SK-N-SH (cell line): ENCODE measurements at regions not wholly inside any gene's neighbourhood (a gene's known extent, or its start where the extent isn't known, plus 50 kb on each side); places are given as distances from the start of the nearest gene placed in this dataset.

Source experiments
- CTCF ChIA-PET: fragments of 300-600, 350-600 bp; formaldehyde crosslinking; extraction: SDS; loops from one replicate; lab custom pipeline; 2021; lab: Yijun Ruan, JAX
- POLR2A ChIA-PET: fragments of 350-600 bp; sonication (Branson Sonifier 250); formaldehyde crosslinking; extraction: SDS; loops from one replicate; lab custom pipeline; 2020; ENCODE audit warnings: antibody characterized with exemption, inconsistent platforms; lab: Yijun Ruan, JAX
- DNase-seq: peaks from one replicate; pipeline ENCODE4 v3.0.0; 2012
- H2AFZ ChIP-seq: fragments of 200-600 bp; sonication (generic); 2 replicates; pipeline ENCODE4 v1.8.1; 2016; ENCODE audit warnings: antibody characterized with exemption, mild to moderate bottlenecking, low read depth
- H3F3A ChIP-seq: fragments of 200-600 bp; sonication (generic); replicated peaks from 2 replicates; pipeline ENCODE3; 2016; ENCODE audit warnings: antibody characterized with exemption, mild to moderate bottlenecking; ENCODE audit not compliant: insufficient read depth
- H3K27ac ChIP-seq, 2 experiments: fragments of 200-500 bp in 1 of 2; fragments of 200-600 bp in 1 of 2; sonication (Bioruptor generic) in 1 of 2; sonication (generic), shearing (Covaris generic) in 1 of 2; 2 replicates each; pipeline versions ENCODE4 v1.5.1 to v1.6.1; 2014 to 2016; ENCODE audit warnings: low read depth in 2 of 2, inconsistent platforms in 1 of 2, low read length in 1 of 2, mild to moderate bottlenecking in 1 of 2, mixed read lengths in 1 of 2
- H3K27me3 ChIP-seq: fragments of 200-600 bp; sonication (generic), shearing (Covaris generic); 2 replicates; pipeline ENCODE4 v1.6.1; 2016; ENCODE audit warnings: mixed run types; ENCODE audit not compliant: insufficient read depth
- H3K36me3 ChIP-seq, 2 experiments: fragments of 200-500 bp in 1 of 2; fragments of 200-600 bp in 1 of 2; sonication (Bioruptor generic) in 1 of 2; sonication (generic) in 1 of 2; replicated peaks in 1 of 2; 2 replicates each; pipeline versions ENCODE3 to v1.5.1; 2014 to 2016; ENCODE audit warnings: low read length in 1 of 2, mild to moderate bottlenecking in 1 of 2; ENCODE audit not compliant: insufficient read depth in 2 of 2, control insufficient read depth in 1 of 2
- H3K4me1 ChIP-seq, 2 experiments: fragments of 200-500 bp in 1 of 2; fragments of 200-600 bp in 1 of 2; sonication (Bioruptor generic) in 1 of 2; sonication (generic), shearing (Covaris generic) in 1 of 2; 2 replicates each; pipeline versions ENCODE4 v1.5.1 to v1.6.1; 2014 to 2016; ENCODE audit warnings: low read depth in 1 of 2, low read length in 1 of 2, mixed run types in 1 of 2; ENCODE audit not compliant: insufficient read depth in 2 of 2, control insufficient read depth in 1 of 2
- H3K4me2 ChIP-seq: fragments of 200-600 bp; sonication (generic), shearing (Covaris generic); 2 replicates; pipeline ENCODE4 v1.6.1; 2017; ENCODE audit warnings: mixed run types
- H3K4me3 ChIP-seq, 2 experiments: fragments of 200-500 bp in 1 of 2; fragments of 200-600 bp in 1 of 2; sonication (Bioruptor generic) in 1 of 2; sonication (generic), shearing (Covaris generic) in 1 of 2; 2 replicates each; pipeline versions ENCODE4 v1.5.1 to v1.8.1; 2014 to 2016; ENCODE audit warnings: low read depth in 2 of 2, inconsistent platforms in 1 of 2, low read length in 1 of 2, mild to moderate bottlenecking in 1 of 2, mixed read lengths in 1 of 2, moderate library complexity in 1 of 2
- H3K79me2 ChIP-seq: fragments of 200-600 bp; sonication (generic); 2 replicates; pipeline ENCODE4 v1.8.1; 2017; ENCODE audit warnings: mild to moderate bottlenecking; ENCODE audit not compliant: insufficient read depth
- H3K9ac ChIP-seq: fragments of 200-600 bp; sonication (generic); 2 replicates; pipeline ENCODE4 v1.6.1; 2017; ENCODE audit warnings: mixed run types
- H3K9me2 ChIP-seq: fragments of 200-600 bp; sonication (generic); 2 replicates; pipeline ENCODE4 v1.6.1; 2017; ENCODE audit warnings: mixed run types
- H3K9me3 ChIP-seq: fragments of 200-600 bp; sonication (generic); 2 replicates; pipeline ENCODE4 v1.6.1; 2017; ENCODE audit warnings: mixed run types, mild to moderate bottlenecking, moderate library complexity
- H4K20me1 ChIP-seq: fragments of 200-600 bp; sonication (generic); 2 replicates; pipeline ENCODE4 v1.6.1; 2017; ENCODE audit warnings: mild to moderate bottlenecking, mixed run types; ENCODE audit not compliant: insufficient read depth
- ELF1 ChIP-seq: IDR thresholded peaks from 2 replicates; pipeline ENCODE4 v1.4.0; 2012
- EZH2phosphoT487 ChIP-seq: fragments of 200-600 bp; sonication (generic); IDR thresholded peaks from 2 replicates; pipeline ENCODE4 v1.6.1; 2017; ENCODE audit warnings: low read depth, mixed run types, mild to moderate bottlenecking, antibody characterized with exemption, moderate library complexity, borderline replicate concordance
- FOXJ3 ChIP-seq: sonication (generic); formaldehyde crosslinking; IDR thresholded peaks from 2 replicates; pipeline ENCODE4 v1.5.1; 2020; ENCODE audit warnings: mild to moderate bottlenecking, missing genetic modification reagents
- FOXM1 ChIP-seq: IDR thresholded peaks from 2 replicates; pipeline ENCODE4 v1.4.0; 2012; ENCODE audit warnings: low read depth, mild to moderate bottlenecking
- GABPA ChIP-seq: IDR thresholded peaks from 2 replicates; pipeline ENCODE4 v1.4.0; 2012; ENCODE audit warnings: low read depth, mild to moderate bottlenecking
- MXI1 ChIP-seq: IDR thresholded peaks from 2 replicates; pipeline ENCODE4 v1.6.1; 2012; ENCODE audit warnings: mild to moderate bottlenecking, low read depth, low read length, improper control_type of control experiment
- NFIC ChIP-seq: IDR thresholded peaks from 2 replicates; pipeline ENCODE4 v1.4.0; 2012; ENCODE audit warnings: borderline replicate concordance
- POLR2AphosphoS5 ChIP-seq: IDR thresholded peaks from 2 replicates; pipeline ENCODE4 v1.6.1; 2012; ENCODE audit warnings: low read depth, low read length
- RAD21 ChIP-seq: IDR thresholded peaks from 2 replicates; pipeline ENCODE4 v1.6.1; 2012; ENCODE audit warnings: mild to moderate bottlenecking, low read length
- RCOR1 ChIP-seq: fragments of 150-350 bp; IDR thresholded peaks from 2 replicates; pipeline ENCODE4 v1.6.1; 2017; ENCODE audit warnings: antibody characterized with exemption, low read length
- RFX5 ChIP-seq: IDR thresholded peaks from 2 replicates; pipeline ENCODE4 v1.6.1; 2012; ENCODE audit warnings: mild to moderate bottlenecking, improper control_type of control experiment, low read length
- SIN3A ChIP-seq: IDR thresholded peaks from 2 replicates; pipeline ENCODE4 v1.6.1; 2012; ENCODE audit warnings: low read depth, mild to moderate bottlenecking, low read length, moderate library complexity, borderline replicate concordance
- SMC3 ChIP-seq: IDR thresholded peaks from 2 replicates; pipeline ENCODE4 v1.6.1; 2012; ENCODE audit warnings: low read depth, low read length, improper control_type of control experiment
- TCF12 ChIP-seq: IDR thresholded peaks from 2 replicates; pipeline ENCODE4 v1.4.0; 2012
- TEAD4 ChIP-seq: IDR thresholded peaks from 2 replicates; pipeline ENCODE4 v1.4.0; 2012; ENCODE audit warnings: mild to moderate bottlenecking, borderline replicate concordance; ENCODE audit not compliant: insufficient read depth
- YY1 ChIP-seq: IDR thresholded peaks from 2 replicates; pipeline ENCODE4 v1.4.0; 2012; ENCODE audit warnings: low read depth, mild to moderate bottlenecking
- WGBS: methylation state at CpG from one replicate; pipeline ENCODE4 v1.1.6; 2017; ENCODE audit warnings: low lambda C conversion rate; 5-methylcytosine and 5-hydroxymethylcytosine counted together
- TF ChIP-seq, protein P1 (sequence below): IDR thresholded peaks from 2 replicates; pipeline ENCODE4 v1.4.0; 2012; ENCODE audit warnings: low read depth
- TF ChIP-seq, protein P2 (sequence below): IDR thresholded peaks from 2 replicates; pipeline ENCODE4; 2012

DNA sequence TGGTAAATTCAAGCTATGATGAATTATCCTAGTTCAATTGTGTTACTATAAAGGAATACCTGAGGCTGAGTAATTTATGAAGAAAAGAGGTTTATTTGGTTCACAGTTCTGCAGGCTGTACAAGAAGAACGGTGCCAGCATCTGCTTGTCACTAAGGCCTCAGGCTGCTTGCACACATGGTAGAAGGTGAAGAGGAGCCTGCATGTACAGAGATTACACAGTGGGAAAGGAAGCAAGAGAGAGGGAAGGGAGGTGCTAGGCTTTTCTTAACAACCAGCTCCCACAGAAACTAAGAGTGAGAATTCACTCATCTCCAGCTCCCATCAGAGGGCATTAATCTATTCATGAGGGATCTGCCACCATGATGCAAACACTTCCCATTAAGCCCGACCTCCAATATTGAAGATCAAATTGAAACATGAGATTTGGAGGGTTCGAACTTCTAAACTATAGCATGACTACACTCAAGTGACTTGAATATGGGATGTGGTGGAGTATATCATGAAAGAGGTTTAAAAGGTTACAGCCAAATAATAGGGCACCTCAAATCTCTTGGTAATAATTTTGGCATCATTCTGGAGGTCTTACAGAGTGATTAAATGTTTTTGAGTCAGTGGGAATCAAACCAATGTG lies 58.4 kb upstream of the ETAA1 start:
- WGBS = 35% methylated on average over 3 of the region's 3 CpGs
- TF ChIP-seq RCOR1 = no peak
- no peak for TF ChIP-seq TEAD4
- TF ChIP-seq FOXM1 = no peak
- TF ChIP-seq TCF12 = no peak
- TF ChIP-seq FOXJ3 (CRISPR knock-in tag) = no peak
- TF ChIP-seq RFX5 = no peak
- TF ChIP-seq MXI1 = no peak
- no peak for TF ChIP-seq YY1
- no peak for TF ChIP-seq POLR2AphosphoS5
- no peak for TF ChIP-seq ELF1
- no peak for TF ChIP-seq NFIC
- TF ChIP-seq, protein P1, sequence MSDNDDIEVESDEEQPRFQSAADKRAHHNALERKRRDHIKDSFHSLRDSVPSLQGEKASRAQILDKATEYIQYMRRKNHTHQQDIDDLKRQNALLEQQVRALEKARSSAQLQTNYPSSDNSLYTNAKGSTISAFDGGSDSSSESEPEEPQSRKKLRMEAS = no peak
- no peak for TF ChIP-seq SMC3
- TF ChIP-seq GABPA = no peak

DNA sequence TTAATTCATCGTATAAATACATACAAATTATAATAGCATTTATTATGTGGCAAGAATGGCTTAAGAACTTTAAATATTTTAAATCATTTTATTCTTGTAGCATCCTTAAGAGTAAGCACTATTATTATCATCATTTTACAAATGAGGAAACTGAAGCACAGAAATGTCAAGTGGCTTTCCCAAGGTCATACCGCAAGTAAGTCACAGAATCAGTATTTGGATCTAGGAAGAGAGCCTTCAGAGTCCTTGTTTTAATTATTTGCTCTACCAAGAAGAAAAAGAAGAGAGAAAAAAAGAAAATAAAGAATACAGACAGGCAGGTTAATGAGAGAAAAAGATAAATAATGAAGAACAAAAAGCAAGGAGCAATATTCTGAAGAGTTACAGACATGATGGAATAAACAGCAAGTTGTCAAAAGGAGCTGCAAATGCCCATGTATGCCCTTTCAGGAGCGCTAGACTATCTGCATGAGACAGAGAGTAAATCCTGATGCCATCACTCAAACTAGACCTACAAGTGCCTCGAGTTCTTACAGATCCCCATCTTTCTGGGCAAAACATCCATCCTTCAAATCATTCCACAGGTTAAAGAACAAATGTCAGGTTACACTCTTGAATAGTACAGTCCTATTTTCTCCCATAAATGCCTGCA lies 57.8 kb upstream of the ETAA1 start:
- Histone ChIP-seq H4K20me1 (no peaks in the 10 kb centered on the region), H3K9me3 (0 out of 2 replicates have a peak, but pooled peaks cover 4% of the 10 kb centered on the region), H3K79me2 (no peaks in the 10 kb centered on the region), H3K27ac (no peak overlapping the region), H3K4me2 (no peak overlapping the region), H3F3A (no peaks in the 10 kb centered on the region), H3K4me1 (no peaks in the 10 kb centered on the region), H3K36me3 (no peaks in the 10 kb centered on the region), H3K9me2 (no peaks in the 10 kb centered on the region), H3K27me3 (no peaks in the 10 kb centered on the region), H2AFZ (no peak overlapping the region), H3K4me3 (no peak overlapping the region), H3K9ac (no peak overlapping the region)
- 65% methylated on average over 4 of the region's 4 CpGs for WGBS
- CTCF ChIA-PET = no interaction called here
- TF ChIP-seq YY1 (no peak), EZH2phosphoT487 (no peak), RAD21 (no peak), SIN3A (no peak), SMC3 (no peak), TEAD4 (no peak), POLR2AphosphoS5 (no peak), MXI1 (no peak)
- TF ChIP-seq, protein P2, sequence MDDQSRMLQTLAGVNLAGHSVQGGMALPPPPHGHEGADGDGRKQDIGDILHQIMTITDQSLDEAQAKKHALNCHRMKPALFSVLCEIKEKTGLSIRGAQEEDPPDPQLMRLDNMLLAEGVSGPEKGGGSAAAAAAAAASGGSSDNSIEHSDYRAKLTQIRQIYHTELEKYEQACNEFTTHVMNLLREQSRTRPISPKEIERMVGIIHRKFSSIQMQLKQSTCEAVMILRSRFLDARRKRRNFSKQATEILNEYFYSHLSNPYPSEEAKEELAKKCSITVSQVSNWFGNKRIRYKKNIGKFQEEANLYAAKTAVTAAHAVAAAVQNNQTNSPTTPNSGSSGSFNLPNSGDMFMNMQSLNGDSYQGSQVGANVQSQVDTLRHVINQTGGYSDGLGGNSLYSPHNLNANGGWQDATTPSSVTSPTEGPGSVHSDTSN = no peak
- no peak for DNase-seq
- POLR2A ChIA-PET = no interaction called here

More for the DNA sequence above, 58.4 kb upstream of the ETAA1 start:
- Histone ChIP-seq H3K27me3 (no peaks in the 10 kb centered on the region), H3K9me2 (no peaks in the 10 kb centered on the region), H2AFZ (no peak overlapping the region), H3F3A (no peaks in the 10 kb centered on the region), H3K4me1 (no peaks in the 10 kb centered on the region), H3K9ac (no peak overlapping the region), H4K20me1 (no peaks in the 10 kb centered on the region), H3K79me2 (no peaks in the 10 kb centered on the region), H3K4me2 (no peak overlapping the region), H3K9me3 (0 out of 2 replicates have a peak, but pooled peaks cover 4% of the 10 kb centered on the region), H3K4me3 (no peak overlapping the region), H3K27ac (no peak overlapping the region), H3K36me3 (no peaks in the 10 kb centered on the region)
- ChIA-PET POLR2A (no interaction called here), CTCF (no interaction called here)
- DNase-seq = no peak
